ENCODE measurements at regions not wholly inside any gene's neighbourhood (a gene's known extent, or its start where the extent isn't known, plus 50 kb on each side); places are given as distances from the start of the nearest gene placed in this dataset.

- H3K27ac Mint-ChIP-seq: no peak overlapping the region
- DNase-seq: no peak
- H3K4me3 Mint-ChIP-seq: no peak overlapping the region
- H3K36me3 Mint-ChIP-seq: no peaks in the 10 kb centered on the region
- H3K9me3 Mint-ChIP-seq: peaks cover 8% of the 10 kb centered on the region
- no peaks in the 10 kb centered on the region for H3K27me3 Mint-ChIP-seq
- no peaks in the 10 kb centered on the region for H3K4me1 Mint-ChIP-seq
Observed at GRCh38 chr1:189567890-189568289, 909.8 kb downstream of the BRINP3 start.

GRCh38 chr1:189596197-189596596, 881.5 kb downstream of the BRINP3 start:
- DNase-seq: no peak
- H3K4me1 Mint-ChIP-seq: no peaks in the 10 kb centered on the region
- no peak overlapping the region for H3K27ac Mint-ChIP-seq
- peaks cover 6% of the 10 kb centered on the region for H3K9me3 Mint-ChIP-seq
- H3K36me3 Mint-ChIP-seq: no peaks in the 10 kb centered on the region
- H3K27me3 Mint-ChIP-seq: no peaks in the 10 kb centered on the region
- H3K4me3 Mint-ChIP-seq: no peak overlapping the region

- Mint-ChIP-seq H3K9me3 (peaks cover 6% of the 10 kb centered on the region), H3K4me1 (no peaks in the 10 kb centered on the region), H3K27ac (no peak overlapping the region), H3K36me3 (no peaks in the 10 kb centered on the region), H3K27me3 (no peaks in the 10 kb centered on the region), H3K4me3 (no peak overlapping the region)
- no peak for DNase-seq
Observed at GRCh38 chr1:189597083-189597482, 880.6 kb downstream of the BRINP3 start.

GRCh38 chr1:189605226-189605625, 872.4 kb downstream of the BRINP3 start:
- no peaks in the 10 kb centered on the region for H3K36me3 Mint-ChIP-seq
- H3K4me3 Mint-ChIP-seq: no peak overlapping the region
- DNase-seq: no peak
- no peak overlapping the region for H3K27ac Mint-ChIP-seq
- H3K4me1 Mint-ChIP-seq: no peaks in the 10 kb centered on the region
- no peaks in the 10 kb centered on the region for H3K27me3 Mint-ChIP-seq
- H3K9me3 Mint-ChIP-seq: no peaks in the 10 kb centered on the region

GRCh38 chr1:189606047-189606446, 871.6 kb downstream of the BRINP3 start:
- Mint-ChIP-seq H3K27ac (no peak overlapping the region), H3K4me3 (no peak overlapping the region), H3K27me3 (no peaks in the 10 kb centered on the region), H3K9me3 (no peaks in the 10 kb centered on the region), H3K36me3 (no peaks in the 10 kb centered on the region), H3K4me1 (no peaks in the 10 kb centered on the region)
- no peak for DNase-seq

- Mint-ChIP-seq H3K27ac (no peak overlapping the region), H3K4me1 (no peaks in the 10 kb centered on the region), H3K36me3 (no peaks in the 10 kb centered on the region), H3K27me3 (no peaks in the 10 kb centered on the region), H3K4me3 (no peak overlapping the region), H3K9me3 (no peaks in the 10 kb centered on the region)
- DNase-seq: no peak
Observed at GRCh38 chr1:189606795-189607476, 870.7 kb downstream of the BRINP3 start.

- no peak overlapping the region for H3K4me3 Mint-ChIP-seq
- DNase-seq: no peak
- no peaks in the 10 kb centered on the region for H3K4me1 Mint-ChIP-seq
- no peaks in the 10 kb centered on the region for H3K36me3 Mint-ChIP-seq
- no peaks in the 10 kb centered on the region for H3K27me3 Mint-ChIP-seq
- no peaks in the 10 kb centered on the region for H3K9me3 Mint-ChIP-seq
- H3K27ac Mint-ChIP-seq: no peak overlapping the region
Observed at GRCh38 chr1:189607477-189608096, 870.1 kb downstream of the BRINP3 start.

- no peaks in the 10 kb centered on the region for H3K4me1 Mint-ChIP-seq
Observed at GRCh38 chr1:189609167-189609566, 868.5 kb downstream of the BRINP3 start.

GRCh38 chr1:189616893-189617292, 860.8 kb downstream of the BRINP3 start:
- H3K36me3 Mint-ChIP-seq: no peaks in the 10 kb centered on the region
- no peaks in the 10 kb centered on the region for H3K27me3 Mint-ChIP-seq
- peaks cover 5% of the 10 kb centered on the region for H3K9me3 Mint-ChIP-seq
- H3K4me1 Mint-ChIP-seq: no peaks in the 10 kb centered on the region
- no peak for DNase-seq
- no peak overlapping the region for H3K4me3 Mint-ChIP-seq
- no peak overlapping the region for H3K27ac Mint-ChIP-seq

More at GRCh38 chr1:189609167-189609566, 868.5 kb downstream of the BRINP3 start:
- H3K9me3 Mint-ChIP-seq: no peaks in the 10 kb centered on the region
- DNase-seq: no peak
- H3K36me3 Mint-ChIP-seq: no peaks in the 10 kb centered on the region
- no peak overlapping the region for H3K4me3 Mint-ChIP-seq
- no peaks in the 10 kb centered on the region for H3K27me3 Mint-ChIP-seq
- H3K27ac Mint-ChIP-seq: no peak overlapping the region

GRCh38 chr1:189619682-189620332, 857.9 kb downstream of the BRINP3 start:
- Mint-ChIP-seq H3K27me3 (no peaks in the 10 kb centered on the region), H3K9me3 (peaks cover 6% of the 10 kb centered on the region), H3K27ac (no peak overlapping the region), H3K4me1 (no peaks in the 10 kb centered on the region), H3K4me3 (no peak overlapping the region), H3K36me3 (no peaks in the 10 kb centered on the region)
- no peak for DNase-seq

- Mint-ChIP-seq H3K4me3 (no peak overlapping the region), H3K9me3 (peaks cover 4% of the 10 kb centered on the region), H3K27ac (no peak overlapping the region), H3K4me1 (no peaks in the 10 kb centered on the region), H3K36me3 (no peaks in the 10 kb centered on the region), H3K27me3 (no peaks in the 10 kb centered on the region)
- no peak for DNase-seq
Observed at GRCh38 chr1:189620471-189620870, 857.2 kb downstream of the BRINP3 start.

- Mint-ChIP-seq H3K27me3 (no peaks in the 10 kb centered on the region), H3K36me3 (no peaks in the 10 kb centered on the region), H3K4me1 (no peaks in the 10 kb centered on the region), H3K27ac (no peak overlapping the region), H3K4me3 (no peak overlapping the region), H3K9me3 (peaks cover 5% of the 10 kb centered on the region)
- no peak for DNase-seq
Observed at GRCh38 chr1:189623336-189623735, 854.3 kb downstream of the BRINP3 start.

GRCh38 chr1:189627427-189627826, 850.2 kb downstream of the BRINP3 start:
- Mint-ChIP-seq H3K36me3 (no peaks in the 10 kb centered on the region), H3K4me1 (no peaks in the 10 kb centered on the region), H3K4me3 (no peak overlapping the region), H3K9me3 (peaks cover 5% of the 10 kb centered on the region), H3K27ac (no peak overlapping the region), H3K27me3 (no peaks in the 10 kb centered on the region)
- no peak for DNase-seq

- no peak overlapping the region for H3K27ac Mint-ChIP-seq
- H3K36me3 Mint-ChIP-seq: no peaks in the 10 kb centered on the region
- peaks cover 4% of the 10 kb centered on the region for H3K9me3 Mint-ChIP-seq
- no peak overlapping the region for H3K4me3 Mint-ChIP-seq
- DNase-seq: no peak
- H3K27me3 Mint-ChIP-seq: no peaks in the 10 kb centered on the region
- H3K4me1 Mint-ChIP-seq: no peaks in the 10 kb centered on the region
Observed at GRCh38 chr1:189628857-189629256, 848.8 kb downstream of the BRINP3 start.

GRCh38 chr1:189633658-189634057, 844.0 kb downstream of the BRINP3 start:
- peaks cover under 1% of the 10 kb centered on the region for H3K9me3 Mint-ChIP-seq
- no peak overlapping the region for H3K4me3 Mint-ChIP-seq
- H3K27ac Mint-ChIP-seq: no peak overlapping the region
- H3K4me1 Mint-ChIP-seq: no peaks in the 10 kb centered on the region
- no peaks in the 10 kb centered on the region for H3K27me3 Mint-ChIP-seq
- no peaks in the 10 kb centered on the region for H3K36me3 Mint-ChIP-seq
- no peak for DNase-seq

- Mint-ChIP-seq H3K27me3 (no peaks in the 10 kb centered on the region), H3K4me3 (no peak overlapping the region), H3K9me3 (no peaks in the 10 kb centered on the region), H3K36me3 (no peaks in the 10 kb centered on the region), H3K27ac (no peak overlapping the region), H3K4me1 (no peaks in the 10 kb centered on the region)
- DNase-seq: no peak
Observed at GRCh38 chr1:189637041-189637440, 840.6 kb downstream of the BRINP3 start.

All from activated naive CD8-positive, alpha-beta T cell treated with anti-CD3 and anti-CD28 coated beads for 36 hours (primary cell).